ENCODE measurements at regions not wholly inside any gene's neighbourhood (a gene's known extent, or its start where the extent isn't known, plus 50 kb on each side); places are given as distances from the start of the nearest gene placed in this dataset.

DNA sequence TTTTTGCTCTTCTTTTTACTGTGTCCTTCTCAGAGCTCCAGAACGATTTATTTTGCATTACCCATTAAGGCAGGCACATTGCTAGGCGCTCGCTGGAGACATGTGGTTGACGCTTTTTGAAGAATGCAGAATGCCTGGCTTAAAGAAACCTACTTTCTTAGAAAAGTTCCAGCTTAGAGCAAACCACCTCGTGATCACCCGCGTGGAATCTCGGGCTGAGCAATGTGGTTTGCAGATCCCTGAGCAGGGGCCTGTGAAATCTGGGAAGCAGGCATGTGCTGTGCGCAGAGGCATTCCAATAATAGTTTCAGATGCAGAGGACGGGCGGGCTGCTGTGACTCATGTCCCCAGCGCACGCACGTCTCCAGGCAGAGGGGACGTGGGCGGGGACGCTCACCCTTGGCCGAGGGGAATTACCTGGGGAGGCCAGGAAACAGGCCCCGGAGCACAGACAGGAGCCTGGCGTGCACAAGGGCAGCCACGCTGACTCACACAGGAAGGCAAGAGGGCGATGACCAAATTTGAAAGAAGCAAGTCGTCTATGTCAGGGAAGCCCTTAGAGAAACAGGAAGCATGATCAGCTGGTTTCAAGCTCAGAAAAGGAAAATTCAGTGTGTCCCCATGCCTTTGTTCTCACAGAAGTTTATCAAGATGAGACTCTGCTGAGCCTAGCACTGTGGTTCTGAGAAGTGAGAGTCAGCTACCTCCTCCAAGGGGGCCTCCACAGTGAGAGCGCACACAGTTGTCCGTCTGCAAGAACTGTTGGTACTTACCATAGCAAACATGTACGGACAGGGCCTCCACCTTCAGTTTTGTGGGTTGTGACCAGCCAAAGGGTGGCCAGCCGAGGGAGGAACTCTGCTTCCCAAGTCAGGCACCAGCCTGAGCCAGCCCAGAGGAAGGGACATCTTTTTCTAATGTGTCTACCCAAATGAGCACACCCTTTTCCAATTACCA, 218.6 kb downstream of the PIK3R1 start (continued):
- TF ChIP-seq, protein P1, sequence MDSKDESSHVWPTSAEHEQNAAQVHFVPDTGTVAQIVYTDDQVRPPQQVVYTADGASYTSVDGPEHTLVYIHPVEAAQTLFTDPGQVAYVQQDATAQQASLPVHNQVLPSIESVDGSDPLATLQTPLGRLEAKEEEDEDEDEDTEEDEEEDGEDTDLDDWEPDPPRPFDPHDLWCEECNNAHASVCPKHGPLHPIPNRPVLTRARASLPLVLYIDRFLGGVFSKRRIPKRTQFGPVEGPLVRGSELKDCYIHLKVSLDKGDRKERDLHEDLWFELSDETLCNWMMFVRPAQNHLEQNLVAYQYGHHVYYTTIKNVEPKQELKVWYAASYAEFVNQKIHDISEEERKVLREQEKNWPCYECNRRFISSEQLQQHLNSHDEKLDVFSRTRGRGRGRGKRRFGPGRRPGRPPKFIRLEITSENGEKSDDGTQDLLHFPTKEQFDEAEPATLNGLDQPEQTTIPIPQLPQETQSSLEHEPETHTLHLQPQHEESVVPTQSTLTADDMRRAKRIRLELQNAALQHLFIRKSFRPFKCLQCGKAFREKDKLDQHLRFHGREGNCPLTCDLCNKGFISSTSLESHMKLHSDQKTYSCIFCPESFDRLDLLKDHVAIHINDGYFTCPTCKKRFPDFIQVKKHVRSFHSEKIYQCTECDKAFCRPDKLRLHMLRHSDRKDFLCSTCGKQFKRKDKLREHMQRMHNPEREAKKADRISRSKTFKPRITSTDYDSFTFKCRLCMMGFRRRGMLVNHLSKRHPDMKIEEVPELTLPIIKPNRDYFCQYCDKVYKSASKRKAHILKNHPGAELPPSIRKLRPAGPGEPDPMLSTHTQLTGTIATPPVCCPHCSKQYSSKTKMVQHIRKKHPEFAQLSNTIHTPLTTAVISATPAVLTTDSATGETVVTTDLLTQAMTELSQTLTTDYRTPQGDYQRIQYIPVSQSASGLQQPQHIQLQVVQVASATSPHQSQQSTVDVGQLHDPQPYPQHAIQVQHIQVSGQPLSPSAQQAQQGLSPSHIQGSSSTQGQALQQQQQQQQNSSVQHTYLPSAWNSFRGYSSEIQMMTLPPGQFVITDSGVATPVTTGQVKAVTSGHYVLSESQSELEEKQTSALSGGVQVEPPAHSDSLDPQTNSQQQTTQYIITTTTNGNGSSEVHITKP (IDR thresholded peaks at IDR 0.05; ENCODE audit: partially characterized antibody): peak; percentile 81
- TF ChIP-seq TAF1 (IDR thresholded peaks at IDR 0.05; ENCODE audit: control insufficient read depth, extremely low read depth, insufficient read depth, low read length, severe bottlenecking) (peak; percentile 15), ZC3H8 (IDR thresholded peaks at IDR 0.05) (no peak), L3MBTL2 (IDR thresholded peaks at IDR 0.05) (peak; percentile 98), ETV5 (CRISPR knock-in tag; IDR thresholded peaks at IDR 0.05; ENCODE audit: low read depth) (peak; percentile 93), ZNF764 (CRISPR knock-in tag; IDR thresholded peaks at IDR 0.05; ENCODE audit: low read depth) (no peak), RBM22 (IDR thresholded peaks at IDR 0.05; ENCODE audit: low read depth, low read length, poor library complexity, severe bottlenecking) (no peak), ADNP (tag; IDR thresholded peaks at IDR 0.05) (peak; percentile 55; the same call in 1 of the 2 replicates), NRF1 (conservative IDR thresholded peaks at IDR 0.05 in 1 of 2, IDR thresholded peaks at IDR 0.05 in 1 of 2) (peak; percentile 85 to 88), PPARD (CRISPR knock-in tag; IDR thresholded peaks at IDR 0.05) (no peak)
- TF ChIP-seq, protein P2, sequence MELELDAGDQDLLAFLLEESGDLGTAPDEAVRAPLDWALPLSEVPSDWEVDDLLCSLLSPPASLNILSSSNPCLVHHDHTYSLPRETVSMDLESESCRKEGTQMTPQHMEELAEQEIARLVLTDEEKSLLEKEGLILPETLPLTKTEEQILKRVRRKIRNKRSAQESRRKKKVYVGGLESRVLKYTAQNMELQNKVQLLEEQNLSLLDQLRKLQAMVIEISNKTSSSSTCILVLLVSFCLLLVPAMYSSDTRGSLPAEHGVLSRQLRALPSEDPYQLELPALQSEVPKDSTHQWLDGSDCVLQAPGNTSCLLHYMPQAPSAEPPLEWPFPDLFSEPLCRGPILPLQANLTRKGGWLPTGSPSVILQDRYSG (tag; conservative IDR thresholded peaks at IDR 0.05; ENCODE audit: low read depth): peak; percentile 86
- TF ChIP-seq, protein P3, sequence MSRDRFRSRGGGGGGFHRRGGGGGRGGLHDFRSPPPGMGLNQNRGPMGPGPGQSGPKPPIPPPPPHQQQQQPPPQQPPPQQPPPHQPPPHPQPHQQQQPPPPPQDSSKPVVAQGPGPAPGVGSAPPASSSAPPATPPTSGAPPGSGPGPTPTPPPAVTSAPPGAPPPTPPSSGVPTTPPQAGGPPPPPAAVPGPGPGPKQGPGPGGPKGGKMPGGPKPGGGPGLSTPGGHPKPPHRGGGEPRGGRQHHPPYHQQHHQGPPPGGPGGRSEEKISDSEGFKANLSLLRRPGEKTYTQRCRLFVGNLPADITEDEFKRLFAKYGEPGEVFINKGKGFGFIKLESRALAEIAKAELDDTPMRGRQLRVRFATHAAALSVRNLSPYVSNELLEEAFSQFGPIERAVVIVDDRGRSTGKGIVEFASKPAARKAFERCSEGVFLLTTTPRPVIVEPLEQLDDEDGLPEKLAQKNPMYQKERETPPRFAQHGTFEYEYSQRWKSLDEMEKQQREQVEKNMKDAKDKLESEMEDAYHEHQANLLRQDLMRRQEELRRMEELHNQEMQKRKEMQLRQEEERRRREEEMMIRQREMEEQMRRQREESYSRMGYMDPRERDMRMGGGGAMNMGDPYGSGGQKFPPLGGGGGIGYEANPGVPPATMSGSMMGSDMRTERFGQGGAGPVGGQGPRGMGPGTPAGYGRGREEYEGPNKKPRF (IDR thresholded peaks at IDR 0.05; ENCODE audit: low read depth, low read length): no peak
- TF ChIP-seq, protein P4, sequence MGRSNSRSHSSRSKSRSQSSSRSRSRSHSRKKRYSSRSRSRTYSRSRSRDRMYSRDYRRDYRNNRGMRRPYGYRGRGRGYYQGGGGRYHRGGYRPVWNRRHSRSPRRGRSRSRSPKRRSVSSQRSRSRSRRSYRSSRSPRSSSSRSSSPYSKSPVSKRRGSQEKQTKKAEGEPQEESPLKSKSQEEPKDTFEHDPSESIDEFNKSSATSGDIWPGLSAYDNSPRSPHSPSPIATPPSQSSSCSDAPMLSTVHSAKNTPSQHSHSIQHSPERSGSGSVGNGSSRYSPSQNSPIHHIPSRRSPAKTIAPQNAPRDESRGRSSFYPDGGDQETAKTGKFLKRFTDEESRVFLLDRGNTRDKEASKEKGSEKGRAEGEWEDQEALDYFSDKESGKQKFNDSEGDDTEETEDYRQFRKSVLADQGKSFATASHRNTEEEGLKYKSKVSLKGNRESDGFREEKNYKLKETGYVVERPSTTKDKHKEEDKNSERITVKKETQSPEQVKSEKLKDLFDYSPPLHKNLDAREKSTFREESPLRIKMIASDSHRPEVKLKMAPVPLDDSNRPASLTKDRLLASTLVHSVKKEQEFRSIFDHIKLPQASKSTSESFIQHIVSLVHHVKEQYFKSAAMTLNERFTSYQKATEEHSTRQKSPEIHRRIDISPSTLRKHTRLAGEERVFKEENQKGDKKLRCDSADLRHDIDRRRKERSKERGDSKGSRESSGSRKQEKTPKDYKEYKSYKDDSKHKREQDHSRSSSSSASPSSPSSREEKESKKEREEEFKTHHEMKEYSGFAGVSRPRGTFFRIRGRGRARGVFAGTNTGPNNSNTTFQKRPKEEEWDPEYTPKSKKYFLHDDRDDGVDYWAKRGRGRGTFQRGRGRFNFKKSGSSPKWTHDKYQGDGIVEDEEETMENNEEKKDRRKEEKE (IDR thresholded peaks at IDR 0.05; ENCODE audit: borderline replicate concordance in 1 of 2, control insufficient read depth in 1 of 2, low read depth in 2 of 2, low read length in 1 of 2): 0 out of 4 replicates have a peak, but pooled peaks of 1 of the 2 experiments have one; percentile 61

All from K562 (cell line).